GM12878 (cell line): ENCODE measurements at regions not wholly inside any gene's neighbourhood (a gene's known extent, or its start where the extent isn't known, plus 50 kb on each side); places are given as distances from the start of the nearest gene placed in this dataset.

Experiments
- ATAC-seq: fragments of 200-7000 bp; cut with Tn5 transposase; 3 replicates; pipeline ENCODE4 v1.9.1; 2020; ENCODE audit warnings: mild to moderate bottlenecking, moderate library complexity
- BruUV-seq: library from RNA; stranded (reverse); fragments of 400-500 nt; replicated peaks from 2 replicates; lab custom pipeline; 2021; lab: Mats Ljungman, UMichigan
- CTCF ChIA-PET: fragments of 300-600 bp; sonication (Branson Sonifier 250); formaldehyde crosslinking; extraction: SDS; loops from one replicate; lab custom pipeline; 2021; ENCODE audit warnings: inconsistent platforms; lab: Yijun Ruan, JAX
- POLR2A ChIA-PET: fragments of 350-600 bp; formaldehyde crosslinking; extraction: SDS; loops from one replicate; lab custom pipeline; 2021; ENCODE audit warnings: inconsistent platforms; lab: Charles Lee
- RAD21 ChIA-PET: fragments of 300-600 bp; sonication (Branson Sonifier 250); formaldehyde crosslinking; loops from one replicate; lab custom pipeline; 2023; ENCODE audit warnings: antibody characterized with exemption; ENCODE audit not compliant: unreplicated experiment; lab: Charles Lee
- SMC1A ChIA-PET: fragments of 300-600 bp; sonication (Branson Sonifier 250); formaldehyde crosslinking; loops from one replicate; lab custom pipeline; 2023; ENCODE audit not compliant: unreplicated experiment, uncharacterized antibody; lab: Charles Lee
- DNase-seq: peaks from one replicate; pipeline ENCODE4 v3.0.0-alpha.2; 2011; ENCODE audit warnings: low read depth, low spot score
- FAIRE-seq: peaks from 3 replicates; lab custom pipeline; 2011; peaks lifted over from hg19 to GRCh38; lab: Jason Lieb, UNC
- H2AFZ ChIP-seq: 2 replicates; pipeline ENCODE4 v1.6.0; 2011; ENCODE audit warnings: low read depth, low read length, control low read depth; ENCODE audit not compliant: control insufficient read depth
- H3K27ac ChIP-seq: 2 replicates; pipeline ENCODE4 v1.5.1; 2011; ENCODE audit warnings: control low read depth; ENCODE audit not compliant: control insufficient read depth, insufficient read depth
- H3K27me3 ChIP-seq, 2 experiments: replicated peaks in 1 of 2; 2 replicates each; pipeline versions ENCODE4 v1.6.0 to v1.6.1; 2011; ENCODE audit warnings: low read length in 1 of 2; ENCODE audit not compliant: control insufficient read depth in 2 of 2, insufficient read depth in 2 of 2
- H3K36me3 ChIP-seq, 2 experiments: 2 replicates each; pipeline ENCODE4 v1.5.1; 2011; ENCODE audit warnings: low read length in 1 of 2; ENCODE audit not compliant: control insufficient read depth in 2 of 2, insufficient read depth in 2 of 2
- H3K4me1 ChIP-seq: 2 replicates; pipeline ENCODE4 v1.6.1; 2011; ENCODE audit warnings: mild to moderate bottlenecking, low read length, moderate library complexity, mixed read lengths; ENCODE audit not compliant: control insufficient read depth, insufficient read depth
- H3K4me2 ChIP-seq: 2 replicates; pipeline ENCODE4 v1.6.0; 2011; ENCODE audit warnings: control low read depth; ENCODE audit not compliant: control insufficient read depth, insufficient read depth
- H3K4me3 ChIP-seq: fragments of 200-600 bp; sonication (generic); 2 replicates; pipeline ENCODE4 v1.5.1; 2016
- H3K79me2 ChIP-seq: 2 replicates; pipeline ENCODE4 v1.6.0; 2011; ENCODE audit warnings: low read length; ENCODE audit not compliant: control insufficient read depth, insufficient read depth
- H3K9ac ChIP-seq: 2 replicates; pipeline ENCODE4 v1.8.0; 2011; ENCODE audit warnings: low read length, control low read depth, mixed read lengths; ENCODE audit not compliant: control insufficient read depth, insufficient read depth
- H3K9me3 ChIP-seq: replicated peaks from 3 replicates; pipeline ENCODE4 v1.5.1; 2011; ENCODE audit warnings: mild to moderate bottlenecking, low read length; ENCODE audit not compliant: control insufficient read depth, insufficient read depth
- H4K20me1 ChIP-seq: 2 replicates; pipeline ENCODE4 v1.6.0; 2011; ENCODE audit not compliant: control insufficient read depth, insufficient read depth
- CHD1 ChIP-seq: IDR thresholded peaks from 2 replicates; pipeline ENCODE4 v1.6.1; 2012; ENCODE audit warnings: low read depth, low read length, improper control_type of control experiment
- MYB ChIP-seq: fragments of 150-350 bp; IDR thresholded peaks from 2 replicates; pipeline ENCODE4 v1.6.1; 2014; ENCODE audit warnings: mild to moderate bottlenecking, low read depth, low read length, borderline replicate concordance
- POLR2AphosphoS5 ChIP-seq: IDR thresholded peaks from 2 replicates; pipeline ENCODE4 v1.6.1; 2011; ENCODE audit warnings: mild to moderate bottlenecking, low read length, inconsistent platforms
- SREBF1 ChIP-seq: IDR thresholded peaks from 2 replicates; pipeline ENCODE4 v1.6.1; 2012; ENCODE audit warnings: mild to moderate bottlenecking, low read length
- WGBS: methylation state at CpG from one replicate; pipeline ENCODE4 v1.1.6; 2016; ENCODE audit warnings: low lambda C conversion rate; ENCODE audit not compliant: insufficient replicate concordance, insufficient coverage; ENCODE audit errors: missing lambda C conversion rate; 5-methylcytosine and 5-hydroxymethylcytosine counted together
- in situ Hi-C: fragments of 300-500 bp; cut with MboI; formaldehyde crosslinking; loops from 9 replicates; pipeline ENCODE4 v1.14.3; 2018; ENCODE audit warnings: mixed read lengths
- intact Hi-C: fragments of 100-400 bp; cut with micrococcal nuclease; formaldehyde crosslinking; loops from one replicate; pipeline ENCODE4 v1.14.2; 2022; ENCODE audit not compliant: unreplicated experiment
- TF ChIP-seq, protein P1 (sequence below): fragments of 150-350 bp; IDR thresholded peaks from 2 replicates; pipeline ENCODE4 v1.6.1; 2016; ENCODE audit warnings: low read depth, low read length

DNA sequence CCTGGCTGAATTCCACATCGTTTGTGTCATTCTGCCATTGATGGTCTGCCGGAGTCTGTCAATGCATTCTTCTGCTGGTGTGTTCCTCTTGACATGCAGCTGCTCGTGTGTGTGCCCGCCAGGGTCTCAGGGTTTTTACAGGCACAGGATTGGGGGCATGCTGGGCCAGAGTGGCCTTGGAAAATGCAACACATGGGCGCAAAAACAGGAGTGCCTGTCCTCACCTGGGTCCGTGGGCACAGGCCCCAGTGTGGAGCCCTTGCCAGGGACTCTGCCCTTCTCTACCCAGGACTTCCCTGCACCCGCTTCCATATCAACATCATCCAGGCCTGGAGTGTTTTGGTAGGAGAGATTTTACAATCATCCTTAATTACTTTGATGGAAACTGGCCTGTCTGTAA is 340.7 kb downstream of the KIF20B start:
- POLR2A ChIA-PET, result no interaction called here
- TF ChIP-seq CHD1 (no peak), SREBF1 (no peak), POLR2AphosphoS5 (no peak), MYB (no peak)
- TF ChIP-seq, protein P1, sequence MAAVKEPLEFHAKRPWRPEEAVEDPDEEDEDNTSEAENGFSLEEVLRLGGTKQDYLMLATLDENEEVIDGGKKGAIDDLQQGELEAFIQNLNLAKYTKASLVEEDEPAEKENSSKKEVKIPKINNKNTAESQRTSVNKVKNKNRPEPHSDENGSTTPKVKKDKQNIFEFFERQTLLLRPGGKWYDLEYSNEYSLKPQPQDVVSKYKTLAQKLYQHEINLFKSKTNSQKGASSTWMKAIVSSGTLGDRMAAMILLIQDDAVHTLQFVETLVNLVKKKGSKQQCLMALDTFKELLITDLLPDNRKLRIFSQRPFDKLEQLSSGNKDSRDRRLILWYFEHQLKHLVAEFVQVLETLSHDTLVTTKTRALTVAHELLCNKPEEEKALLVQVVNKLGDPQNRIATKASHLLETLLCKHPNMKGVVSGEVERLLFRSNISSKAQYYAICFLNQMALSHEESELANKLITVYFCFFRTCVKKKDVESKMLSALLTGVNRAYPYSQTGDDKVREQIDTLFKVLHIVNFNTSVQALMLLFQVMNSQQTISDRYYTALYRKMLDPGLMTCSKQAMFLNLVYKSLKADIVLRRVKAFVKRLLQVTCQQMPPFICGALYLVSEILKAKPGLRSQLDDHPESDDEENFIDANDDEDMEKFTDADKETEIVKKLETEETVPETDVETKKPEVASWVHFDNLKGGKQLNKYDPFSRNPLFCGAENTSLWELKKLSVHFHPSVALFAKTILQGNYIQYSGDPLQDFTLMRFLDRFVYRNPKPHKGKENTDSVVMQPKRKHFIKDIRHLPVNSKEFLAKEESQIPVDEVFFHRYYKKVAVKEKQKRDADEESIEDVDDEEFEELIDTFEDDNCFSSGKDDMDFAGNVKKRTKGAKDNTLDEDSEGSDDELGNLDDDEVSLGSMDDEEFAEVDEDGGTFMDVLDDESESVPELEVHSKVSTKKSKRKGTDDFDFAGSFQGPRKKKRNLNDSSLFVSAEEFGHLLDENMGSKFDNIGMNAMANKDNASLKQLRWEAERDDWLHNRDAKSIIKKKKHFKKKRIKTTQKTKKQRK, result no peak
- Histone ChIP-seq H3K36me3 (no peaks in the 10 kb centered on the region), H3K27ac (no peak overlapping the region), H3K4me2 (no peak overlapping the region), H3K79me2 (no peaks in the 10 kb centered on the region), H2AFZ (no peak overlapping the region), H3K9ac (no peak overlapping the region), H3K9me3 (no peaks in the 10 kb centered on the region; the same call in 2 of the 3 replicates), H3K4me1 (peaks cover 6% of the 10 kb centered on the region; the same call in 1 of the 2 replicates), H4K20me1 (no peaks in the 10 kb centered on the region), H3K27me3 (no peaks in the 10 kb centered on the region), H3K4me3 (no peak overlapping the region)
- 43% methylated on average over 7 of the region's 7 CpGs for WGBS
- no peak for ATAC-seq
- intact Hi-C loops (no loop called here), in situ Hi-C loops (no loop called here)
- SMC1A ChIA-PET, result interaction anchor here (1.4 to 1.8 kb wide), 2 partner anchors 9 to 23 kb away, joined by 5 to 6 read pairs; no protein-coding TSS in a partner anchor
- no peak for FAIRE-seq
- RAD21 ChIA-PET, result no interaction called here
- no peak for DNase-seq
- CTCF ChIA-PET, result interaction anchor here (1.6 kb wide), 1 partner anchor 22 kb away, joined by 8 read pairs; no protein-coding TSS in a partner anchor
- BruUV-seq, result no TSS peak
